ENCODE measurements at regions not wholly inside any gene's neighbourhood (a gene's known extent, or its start where the extent isn't known, plus 50 kb on each side); places are given as distances from the start of the nearest gene placed in this dataset.

GRCh38 chr16:9689597-9689996 lies 492.6 kb downstream of the GRIN2A start:
- no peak for DNase-seq (ENCODE audit: low spot score)

DNA sequence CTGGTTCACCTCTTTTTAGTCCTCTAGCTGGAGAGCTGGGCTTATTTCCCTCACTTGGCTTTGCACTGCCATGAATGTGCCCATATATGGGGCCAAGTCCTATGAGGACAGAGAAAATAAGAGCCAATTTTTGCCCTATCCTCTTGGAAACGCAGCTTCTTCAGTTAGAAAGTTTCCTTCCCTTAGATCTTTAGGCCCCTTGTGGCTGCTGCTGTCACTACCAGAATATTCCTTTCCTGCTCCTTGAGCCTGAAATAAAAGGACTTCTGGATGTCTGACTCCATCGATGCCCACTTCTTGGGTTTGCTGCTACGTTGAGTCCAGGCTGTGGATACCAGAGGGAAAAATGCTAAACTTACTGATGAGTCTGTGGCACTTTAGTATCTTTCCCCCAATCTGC lies 487.1 kb downstream of the GRIN2A start:
- DNase-seq (ENCODE audit: low spot score), result no peak

All from hematopoietic multipotent progenitor cell treated with erythropoietin and hydrocortisone succinate and interleukin-3 and kit ligand, for 15 days (in vitro differentiated cells).